Stimulated activated CD8-positive, alpha-beta memory T cell treated with anti-CD3 and anti-CD28 coated beads, Interleukin-7, amount 100 ng/mL, for 48 hours (primary cell): ENCODE measurements at regions not wholly inside any gene's neighbourhood (a gene's known extent, or its start where the extent isn't known, plus 50 kb on each side); places are given as distances from the start of the nearest gene placed in this dataset.

ENCODE experiments used
- DNase-seq, 2 donors: peaks; one replicate each; pipeline ENCODE4 v3.0.0-alpha.2; 2020; ENCODE audit warnings: low read depth in 1 of 2; ENCODE audit errors: extremely low read depth in 1 of 2

GRCh38 chr12:114769634-114770033 is 85.7 kb upstream of the TBX3 start:
- no peak for DNase-seq

- DNase-seq: no peak
Observed at GRCh38 chr12:114767906-114768722, 84.1 kb upstream of the TBX3 start.

GRCh38 chr12:114767084-114767760 is 83.2 kb upstream of the TBX3 start:
- no peak for DNase-seq

- no peak for DNase-seq
Observed at GRCh38 chr12:114765960-114766691, 82.2 kb upstream of the TBX3 start.

GRCh38 chr12:114764510-114764909 is 80.5 kb upstream of the TBX3 start:
- no peak for DNase-seq

GRCh38 chr12:114762490-114763110 is 78.6 kb upstream of the TBX3 start:
- no peak for DNase-seq

GRCh38 chr12:114760151-114760877 is 76.3 kb upstream of the TBX3 start:
- DNase-seq: no peak

- DNase-seq: no peak
Observed at GRCh38 chr12:114759635-114760034, 75.7 kb upstream of the TBX3 start.

- DNase-seq: no peak
Observed at GRCh38 chr12:114757684-114758325, 73.8 kb upstream of the TBX3 start.

- no peak for DNase-seq
Observed at GRCh38 chr12:114752217-114752616, 68.2 kb upstream of the TBX3 start.

GRCh38 chr12:114751712-114752111 is 67.7 kb upstream of the TBX3 start:
- DNase-seq: no peak

- no peak for DNase-seq
Observed at GRCh38 chr12:114750917-114751316, 66.9 kb upstream of the TBX3 start.

GRCh38 chr12:114749065-114749464 is 65.1 kb upstream of the TBX3 start:
- no peak for DNase-seq

- no peak for DNase-seq
Observed at GRCh38 chr12:114747012-114747858, 63.3 kb upstream of the TBX3 start.

GRCh38 chr12:114746297-114747011 is 62.5 kb upstream of the TBX3 start:
- no peak for DNase-seq

GRCh38 chr12:114744691-114745090 is 60.7 kb upstream of the TBX3 start:
- DNase-seq: no peak

GRCh38 chr12:114744285-114744684 is 60.3 kb upstream of the TBX3 start:
- no peak for DNase-seq

GRCh38 chr12:114743799-114744198 is 59.8 kb upstream of the TBX3 start:
- DNase-seq: no peak

- DNase-seq: no peak
Observed at GRCh38 chr12:114743289-114743688, 59.3 kb upstream of the TBX3 start.
